Astrocyte (in vitro differentiated cells and primary cell): ENCODE measurements at regions not wholly inside any gene's neighbourhood (a gene's known extent, or its start where the extent isn't known, plus 50 kb on each side); places are given as distances from the start of the nearest gene placed in this dataset.

Source experiments
- EZH2 ChIP-seq: IDR thresholded peaks from 2 replicates; pipeline ENCODE4 v1.6.1; 2012; ENCODE audit warnings: mild to moderate bottlenecking, low read length, inconsistent platforms; ENCODE audit not compliant: insufficient read depth
- TF ChIP-seq, protein P1 (sequence below): IDR thresholded peaks from 2 replicates; pipeline ENCODE4 v1.5.1; 2011; ENCODE audit warnings: low read depth, mild to moderate bottlenecking, inconsistent platforms, low read length, moderate library complexity; ENCODE audit not compliant: insufficient read depth

DNA sequence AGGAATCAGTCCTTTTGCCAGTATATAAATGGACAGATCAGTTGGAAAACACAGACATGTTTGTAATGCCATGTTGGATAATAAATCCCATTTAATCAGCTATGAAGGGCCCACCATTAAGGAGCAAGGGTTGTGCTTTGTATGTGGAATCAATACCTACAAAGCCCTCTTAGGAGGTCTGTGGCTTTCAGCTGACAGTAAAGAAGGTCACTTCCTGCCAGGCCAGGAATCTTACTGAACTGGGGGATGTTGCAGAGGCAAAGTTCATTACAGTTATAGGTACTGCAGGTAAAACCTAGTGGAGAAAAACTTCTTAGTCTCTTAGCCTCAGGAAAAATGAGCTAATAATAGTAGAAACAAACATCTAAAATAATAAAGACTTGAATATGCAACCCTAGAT is 129.5 kb downstream of the FAM76B start:
- TF ChIP-seq, protein P1, sequence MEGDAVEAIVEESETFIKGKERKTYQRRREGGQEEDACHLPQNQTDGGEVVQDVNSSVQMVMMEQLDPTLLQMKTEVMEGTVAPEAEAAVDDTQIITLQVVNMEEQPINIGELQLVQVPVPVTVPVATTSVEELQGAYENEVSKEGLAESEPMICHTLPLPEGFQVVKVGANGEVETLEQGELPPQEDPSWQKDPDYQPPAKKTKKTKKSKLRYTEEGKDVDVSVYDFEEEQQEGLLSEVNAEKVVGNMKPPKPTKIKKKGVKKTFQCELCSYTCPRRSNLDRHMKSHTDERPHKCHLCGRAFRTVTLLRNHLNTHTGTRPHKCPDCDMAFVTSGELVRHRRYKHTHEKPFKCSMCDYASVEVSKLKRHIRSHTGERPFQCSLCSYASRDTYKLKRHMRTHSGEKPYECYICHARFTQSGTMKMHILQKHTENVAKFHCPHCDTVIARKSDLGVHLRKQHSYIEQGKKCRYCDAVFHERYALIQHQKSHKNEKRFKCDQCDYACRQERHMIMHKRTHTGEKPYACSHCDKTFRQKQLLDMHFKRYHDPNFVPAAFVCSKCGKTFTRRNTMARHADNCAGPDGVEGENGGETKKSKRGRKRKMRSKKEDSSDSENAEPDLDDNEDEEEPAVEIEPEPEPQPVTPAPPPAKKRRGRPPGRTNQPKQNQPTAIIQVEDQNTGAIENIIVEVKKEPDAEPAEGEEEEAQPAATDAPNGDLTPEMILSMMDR = no peak
- TF ChIP-seq EZH2 = no peak
